ENCODE measurements at regions not wholly inside any gene's neighbourhood (a gene's known extent, or its start where the extent isn't known, plus 50 kb on each side); places are given as distances from the start of the nearest gene placed in this dataset.

- no peak for DNase-seq (ENCODE audit: low read depth in 3 of 3)
Observed at GRCh38 chr1:47630346-47630745, 192.5 kb downstream of the FOXD2 start.

GRCh38 chr1:47631411-47631995 lies 193.7 kb downstream of the FOXD2 start:
- DNase-seq (ENCODE audit: low read depth in 3 of 3): no peak

- DNase-seq (ENCODE audit: low read depth in 3 of 3): no peak
Observed at GRCh38 chr1:47635111-47635510, 197.3 kb downstream of the FOXD2 start.

- no peak for DNase-seq (ENCODE audit: low read depth in 3 of 3)
Observed at GRCh38 chr1:47635597-47635996, 197.8 kb downstream of the FOXD2 start.

GRCh38 chr1:47637111-47637685 lies 199.4 kb downstream of the FOXD2 start:
- no peak for DNase-seq (ENCODE audit: low read depth in 3 of 3)

DNA sequence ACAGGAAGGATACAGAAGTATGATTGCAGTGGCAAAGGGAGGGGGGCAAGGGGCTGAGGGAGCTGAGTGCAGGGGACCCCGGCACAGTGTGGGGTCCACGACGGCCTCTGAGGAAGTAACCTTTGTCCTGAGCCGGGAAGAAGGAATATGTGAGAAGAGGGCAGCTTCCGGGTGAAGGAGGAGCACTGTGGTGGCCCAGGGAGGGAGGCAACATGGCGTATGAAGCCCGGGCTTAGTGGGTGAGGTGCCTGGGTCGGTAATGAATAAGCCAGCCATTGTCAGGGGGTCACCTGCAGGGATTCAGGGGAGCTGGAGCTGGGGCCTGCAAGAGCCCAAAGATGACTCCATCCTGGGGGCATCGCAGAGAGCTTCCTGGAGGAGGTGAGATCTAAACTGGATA lies 200.4 kb downstream of the FOXD2 start:
- no peak for DNase-seq (ENCODE audit: low read depth in 3 of 3)

DNA sequence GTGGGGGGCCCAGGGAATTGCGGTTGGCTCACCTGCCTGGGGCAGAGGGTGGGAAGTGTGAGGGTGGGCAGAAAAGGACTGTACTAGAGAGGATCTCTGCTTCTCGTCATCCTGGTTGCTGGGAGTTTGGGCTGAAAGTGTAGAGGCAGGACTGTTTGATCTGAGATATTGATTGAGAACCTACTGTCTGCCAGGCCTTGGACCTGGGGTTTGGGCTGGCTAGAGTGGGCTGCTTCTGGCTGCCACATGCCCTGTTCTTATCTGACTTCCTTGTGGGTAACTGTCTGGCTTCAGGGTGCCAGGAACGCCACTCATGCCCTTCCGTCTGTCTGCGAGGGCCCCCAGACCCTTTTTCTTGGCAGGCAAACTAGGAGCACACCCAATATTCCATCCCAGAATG lies 200.9 kb downstream of the FOXD2 start:
- DNase-seq (ENCODE audit: low read depth in 3 of 3): no peak

- no peak for DNase-seq (ENCODE audit: low read depth in 3 of 3)
Observed at GRCh38 chr1:47643306-47644211, 205.7 kb downstream of the FOXD2 start.

GRCh38 chr1:47644212-47644573 lies 206.3 kb downstream of the FOXD2 start:
- no peak for DNase-seq (ENCODE audit: low read depth in 3 of 3)

- DNase-seq (ENCODE audit: low read depth in 3 of 3): no peak
Observed at GRCh38 chr1:47645151-47645550, 207.3 kb downstream of the FOXD2 start.

GRCh38 chr1:47646676-47647075 lies 208.8 kb downstream of the FOXD2 start:
- no peak for DNase-seq (ENCODE audit: low read depth in 3 of 3)

DNA sequence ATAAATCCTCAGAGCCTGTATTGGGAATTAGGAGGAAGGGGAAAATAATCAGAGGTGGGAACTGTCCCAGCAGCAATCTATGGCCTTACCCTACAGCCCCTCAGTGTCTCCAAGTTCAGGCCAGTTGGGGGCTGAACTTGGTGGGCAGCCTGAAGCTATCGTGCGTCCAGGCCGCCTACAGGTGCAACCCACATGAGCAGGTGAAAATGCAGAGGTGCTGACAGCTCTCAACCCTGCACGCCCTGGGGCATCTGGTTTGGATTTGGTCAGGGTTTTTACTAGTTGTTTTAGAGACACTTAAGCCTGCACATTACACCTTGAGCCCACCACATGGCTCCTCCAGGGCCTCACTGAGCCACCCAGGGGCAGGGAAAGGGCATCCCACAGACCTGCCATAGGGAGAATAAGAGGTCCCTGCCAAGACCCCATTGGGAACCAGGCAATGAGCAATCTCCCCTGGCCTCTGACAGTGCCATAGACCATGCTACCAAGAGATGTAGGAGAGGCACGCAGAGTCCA lies 209.5 kb downstream of the FOXD2 start:
- no peak for DNase-seq (ENCODE audit: low read depth in 3 of 3)

DNA sequence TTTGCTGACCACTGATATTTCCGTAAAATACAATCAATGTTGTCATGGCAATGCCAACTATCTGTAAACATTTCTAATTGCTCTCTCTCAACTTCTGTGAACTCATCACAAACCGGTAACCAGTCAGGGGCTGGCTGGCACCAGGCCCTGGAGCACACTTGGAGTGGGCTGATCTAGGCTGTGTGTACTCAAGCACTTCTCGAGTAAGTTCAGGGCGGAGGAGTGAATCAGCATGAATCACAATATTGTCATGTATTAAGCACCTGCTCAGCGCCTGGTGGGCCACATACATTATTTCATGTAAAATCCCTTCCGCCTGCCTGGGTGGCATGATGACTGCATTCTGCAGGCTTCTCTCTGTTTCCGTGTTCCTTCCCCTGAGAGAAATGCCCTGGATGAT lies 212.4 kb downstream of the FOXD2 start:
- DNase-seq (ENCODE audit: low read depth in 3 of 3): no peak

DNA sequence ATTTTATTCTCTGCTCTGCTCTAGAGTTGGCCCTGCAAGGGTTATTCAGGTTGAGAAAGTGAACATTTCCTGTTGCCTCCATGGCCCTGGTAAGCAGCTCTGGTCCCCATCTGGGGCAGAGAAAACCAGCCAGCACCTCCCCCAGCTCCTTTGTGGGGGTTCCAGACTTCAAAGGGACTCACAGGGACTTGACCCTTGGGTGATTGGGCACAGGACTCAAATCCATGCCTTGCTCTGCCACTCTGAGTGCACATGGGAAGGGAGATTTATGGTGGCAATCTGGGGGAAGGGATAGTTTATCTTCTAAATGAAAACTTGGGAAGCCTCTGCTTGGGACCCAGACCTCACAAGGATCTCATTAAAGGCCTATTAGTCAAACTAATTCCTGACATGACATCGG lies 212.8 kb downstream of the FOXD2 start:
- DNase-seq (ENCODE audit: low read depth in 3 of 3): no peak

- DNase-seq (ENCODE audit: low read depth in 3 of 3): no peak
Observed at GRCh38 chr1:47651311-47652089, 213.7 kb downstream of the FOXD2 start.

DNA sequence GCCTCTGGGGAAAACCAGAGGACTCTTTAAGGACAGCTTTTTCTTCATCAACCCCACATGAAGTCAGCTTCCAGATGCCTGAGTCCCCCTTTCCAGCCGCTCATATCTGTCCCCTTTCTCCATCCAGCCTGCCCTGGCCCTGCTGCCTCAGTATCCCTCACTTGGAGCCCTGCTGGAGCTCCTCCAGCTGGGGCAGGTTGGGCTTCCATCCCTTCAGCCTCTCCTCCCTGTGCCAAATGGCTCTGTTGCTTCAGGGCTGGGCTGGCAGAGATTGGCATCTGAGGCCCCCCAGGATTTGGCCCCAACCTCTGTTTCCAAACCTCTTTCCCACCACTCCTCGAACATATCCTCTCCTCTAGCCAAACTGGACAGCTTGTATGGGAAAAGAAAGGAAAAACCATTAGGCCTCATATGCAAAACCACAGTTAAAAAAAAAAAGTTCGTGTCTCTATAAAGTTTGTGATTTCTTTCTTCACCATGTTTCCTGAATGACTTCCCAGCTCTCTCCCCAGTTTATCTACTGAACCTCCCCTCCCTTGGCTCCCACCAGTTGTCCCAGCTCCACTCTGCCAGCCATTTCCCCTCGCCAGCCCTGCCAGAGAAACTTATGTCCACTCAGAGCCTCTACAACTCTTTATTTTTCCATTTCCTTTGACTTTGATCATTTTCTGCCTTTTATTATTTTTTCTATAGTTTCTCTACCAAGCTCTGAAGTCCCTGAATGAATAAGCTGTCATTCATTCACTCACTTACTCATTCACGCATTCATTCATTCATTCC lies 217.9 kb downstream of the FOXD2 start:
- DNase-seq (ENCODE audit: low read depth in 3 of 3): no peak

- DNase-seq (ENCODE audit: low read depth in 3 of 3): no peak
Observed at GRCh38 chr1:47656719-47657685, 219.2 kb downstream of the FOXD2 start.

- no peak for DNase-seq (ENCODE audit: low read depth in 3 of 3)
Observed at GRCh38 chr1:47658161-47658920, 220.5 kb downstream of the FOXD2 start.

- DNase-seq (ENCODE audit: low read depth in 3 of 3): no peak
Observed at GRCh38 chr1:47659146-47659545, 221.3 kb downstream of the FOXD2 start.

Data from stimulated activated CD4-positive, alpha-beta T cell treated with anti-CD3 and anti-CD28 coated beads, TNF-alpha, amount 100 ng/mL, for 4 hours (primary cell).